GM18909 (cell line): ENCODE measurements at regions not wholly inside any gene's neighbourhood (a gene's known extent, or its start where the extent isn't known, plus 50 kb on each side); places are given as distances from the start of the nearest gene placed in this dataset.

Experiments used
- ATAC-seq: cut with Tn5 transposase; IDR thresholded peaks from one replicate; pipeline ENCODE4 v1.9.1; 2021; ENCODE audit warnings: mild to moderate bottlenecking; ENCODE audit not compliant: unreplicated experiment, poor library complexity

- no peak for ATAC-seq
Measured at GRCh38 chr13:105541565-105541964, 993.9 kb downstream of the EFNB2 start.

GRCh38 chr13:105538346-105538745 is 997.1 kb downstream of the EFNB2 start:
- no peak for ATAC-seq

- no peak for ATAC-seq
Measured at GRCh38 chr13:105537113-105537512, 998.3 kb downstream of the EFNB2 start.

GRCh38 chr13:105530468-105530867 is 1005.0 kb downstream of the EFNB2 start:
- no peak for ATAC-seq

- no peak for ATAC-seq
Measured at GRCh38 chr13:105527127-105527526, 1008.3 kb downstream of the EFNB2 start.

- ATAC-seq: no peak
Measured at GRCh38 chr13:105519771-105520170, 1015.7 kb downstream of the EFNB2 start.

GRCh38 chr13:105518086-105518485 is 1017.4 kb downstream of the EFNB2 start:
- no peak for ATAC-seq

- ATAC-seq: no peak
Measured at GRCh38 chr13:105514401-105514800, 1021.1 kb downstream of the EFNB2 start.

- ATAC-seq: no peak
Measured at GRCh38 chr13:105513448-105513847, 1022.0 kb downstream of the EFNB2 start.

GRCh38 chr13:105509981-105510762 is 1025.3 kb downstream of the EFNB2 start:
- no peak for ATAC-seq

- no peak for ATAC-seq
Measured at GRCh38 chr13:105506463-105506862, 1029.0 kb downstream of the EFNB2 start.

GRCh38 chr13:105502193-105502592 is 1033.3 kb downstream of the EFNB2 start:
- ATAC-seq: no peak

GRCh38 chr13:105497597-105497996 is 1037.9 kb downstream of the EFNB2 start:
- ATAC-seq: no peak

- ATAC-seq: no peak
Measured at GRCh38 chr13:105492216-105492615, 1043.2 kb downstream of the EFNB2 start.

- ATAC-seq: no peak
Measured at GRCh38 chr13:105491345-105491744, 1044.1 kb downstream of the EFNB2 start.

GRCh38 chr13:105485081-105485480 is 1050.4 kb downstream of the EFNB2 start:
- ATAC-seq: no peak

GRCh38 chr13:105474983-105475610 is 1060.4 kb downstream of the EFNB2 start:
- no peak for ATAC-seq

GRCh38 chr13:105471673-105472072 is 1063.8 kb downstream of the EFNB2 start:
- no peak for ATAC-seq

GRCh38 chr13:105466376-105466775 is 1069.1 kb downstream of the EFNB2 start:
- ATAC-seq: no peak

GRCh38 chr13:105465745-105466144 is 1069.7 kb downstream of the EFNB2 start, which contains the start of gene DAOA:
Gene DAOA, plus strand, starts transcription at chr13:105466045.
- no peak for ATAC-seq

- ATAC-seq: no peak
Measured at GRCh38 chr13:105465251-105465650, 1070.2 kb downstream of the EFNB2 start.

- no peak for ATAC-seq
Measured at GRCh38 chr13:105464249-105464648, 1071.2 kb downstream of the EFNB2 start.
